CD14-positive monocyte (primary cell): ENCODE measurements at regions not wholly inside any gene's neighbourhood (a gene's known extent, or its start where the extent isn't known, plus 50 kb on each side); places are given as distances from the start of the nearest gene placed in this dataset.

ENCODE experiments used
- DNase-seq, 3 donors: peaks; one replicate each; pipeline ENCODE4 v3.0.0-alpha.2; 2011 to 2022
- H2AFZ ChIP-seq: 2 replicates; pipeline ENCODE4 v1.6.0; 2012; ENCODE audit warnings: mild to moderate bottlenecking, low read depth, low read length, inconsistent platforms; ENCODE audit not compliant: insufficient read depth, poor library complexity, severe bottlenecking
- H3K27ac ChIP-seq, 2 donors: 1 replicate in 1 of 2; 2 replicates in 1 of 2; pipeline ENCODE4 v1.5.1; 2012 to 2013; ENCODE audit warnings: low read length in 2 of 2, control low read depth in 1 of 2, inconsistent platforms in 1 of 2, low read depth in 1 of 2, mild to moderate bottlenecking in 1 of 2
- H3K27me3 ChIP-seq, 2 donors: one replicate each; pipeline versions ENCODE4 v1.6.0 to v1.6.1; 2011 to 2013; ENCODE audit warnings: low read length in 2 of 2; ENCODE audit not compliant: control insufficient read depth in 2 of 2, insufficient read depth in 2 of 2
- H3K36me3 ChIP-seq, 2 donors: replicated peaks in 1 of 2; 1 replicate in 1 of 2; 2 replicates in 1 of 2; pipeline versions ENCODE4 v1.5.1 to v1.6.1; 2012 to 2013; ENCODE audit warnings: low read length in 2 of 2, control low read depth in 1 of 2, inconsistent platforms in 1 of 2, mild to moderate bottlenecking in 1 of 2; ENCODE audit not compliant: insufficient read depth in 2 of 2, control insufficient read depth in 1 of 2
- H3K4me1 ChIP-seq, 2 donors: 1 replicate in 1 of 2; 2 replicates in 1 of 2; pipeline versions ENCODE4 v1.5.1 to v1.6.1; 2012 to 2013; ENCODE audit warnings: low read length in 2 of 2, control low read depth in 1 of 2, inconsistent platforms in 1 of 2, mild to moderate bottlenecking in 1 of 2, moderate library complexity in 1 of 2; ENCODE audit not compliant: insufficient read depth in 2 of 2, control insufficient read depth in 1 of 2
- H3K4me2 ChIP-seq: replicated peaks from 2 replicates; pipeline ENCODE3; 2012; ENCODE audit warnings: low read length, moderate library complexity, mild to moderate bottlenecking; ENCODE audit not compliant: poor library complexity, severe bottlenecking; ENCODE audit errors: extremely low read depth
- H3K4me3 ChIP-seq, 3 experiments: fragments of 200-600 bp in 1 of 3; sonication (generic) in 1 of 3; replicated peaks in 1 of 3; 1 replicate in 2 of 3; 2 replicates in 1 of 3; pipeline ENCODE4 v1.5.1; 2011 to 2013; ENCODE audit warnings: low read length in 3 of 3, mild to moderate bottlenecking in 3 of 3, control low read depth in 2 of 3, low read depth in 2 of 3, inconsistent platforms in 1 of 3, moderate library complexity in 1 of 3
- H3K79me2 ChIP-seq: 2 replicates; pipeline ENCODE4 v1.6.0; 2012; ENCODE audit warnings: mild to moderate bottlenecking, control low read depth, inconsistent platforms, low read length, moderate library complexity; ENCODE audit not compliant: insufficient read depth
- H3K9ac ChIP-seq: 2 replicates; pipeline ENCODE4 v1.6.0; 2017; ENCODE audit warnings: low read length, mild to moderate bottlenecking; ENCODE audit not compliant: insufficient read depth, poor library complexity, severe bottlenecking
- H3K9me3 ChIP-seq, 2 donors: replicated peaks in 1 of 2; 1 replicate in 1 of 2; 2 replicates in 1 of 2; pipeline versions ENCODE4 v1.5.1 to v1.6.1; 2012 to 2013; ENCODE audit warnings: low read length in 2 of 2, control low read depth in 1 of 2; ENCODE audit not compliant: control insufficient read depth in 1 of 2, insufficient read depth in 1 of 2
- H4K20me1 ChIP-seq: 2 replicates; pipeline ENCODE4 v1.6.0; 2012; ENCODE audit warnings: mild to moderate bottlenecking, low read length, control low read depth, moderate library complexity; ENCODE audit not compliant: insufficient read depth
- H3K27ac Mint-ChIP-seq, 7 donors: one replicate each; pipeline ENCODE4 v1.8.0; 2020; ENCODE audit warnings: mild to moderate bottlenecking in 7 of 7, mixed read lengths in 7 of 7, moderate library complexity in 6 of 7, inconsistent platforms in 2 of 7
- H3K27me3 Mint-ChIP-seq, 3 donors: one replicate each; pipeline ENCODE4 v1.8.0; 2021 to 2022; ENCODE audit warnings: low read depth in 3 of 3, mild to moderate bottlenecking in 3 of 3, mixed read lengths in 3 of 3, moderate library complexity in 3 of 3, inconsistent platforms in 1 of 3
- H3K36me3 Mint-ChIP-seq, 2 donors: one replicate each; pipeline ENCODE4 v1.8.0; 2020; ENCODE audit warnings: mixed read lengths in 2 of 2, inconsistent platforms in 1 of 2, mild to moderate bottlenecking in 1 of 2
- H3K4me1 Mint-ChIP-seq: one replicate; pipeline ENCODE4 v1.8.0; 2020; ENCODE audit warnings: mild to moderate bottlenecking, mixed read lengths
- H3K4me3 Mint-ChIP-seq, 2 donors: one replicate each; pipeline ENCODE4 v1.8.0; 2020; ENCODE audit warnings: mild to moderate bottlenecking in 2 of 2, mixed read lengths in 2 of 2, moderate library complexity in 1 of 2
- H3K9me3 Mint-ChIP-seq, 7 donors: one replicate each; pipeline ENCODE4 v1.8.0; 2020 to 2022; ENCODE audit warnings: mixed read lengths in 7 of 7, mild to moderate bottlenecking in 6 of 7, moderate library complexity in 6 of 7, inconsistent platforms in 2 of 7
- CTCF ChIP-seq: fragments of 200-600 bp; IDR thresholded peaks from one replicate; pipeline ENCODE4 v1.8.0; 2022; ENCODE audit warnings: antibody characterized with exemption, mild to moderate bottlenecking
- WGBS: methylation state at CpG from one replicate; pipeline ENCODE4 v1.1.5; 2013; ENCODE audit warnings: missing lambda C conversion rate; ENCODE audit not compliant: insufficient coverage; 5-methylcytosine and 5-hydroxymethylcytosine counted together
- intact Hi-C, 2 donors: fragments of 100-400 bp; cut with micrococcal nuclease; formaldehyde crosslinking; loops; one replicate each; pipeline versions ENCODE4 v1.15.0 to v1.15.1; 2023

- Histone ChIP-seq H3K9me3 (peaks cover 0 to 3% of the 10 kb centered on the region in 2 donors), H3K79me2 (no peaks in the 10 kb centered on the region), H2AFZ (no peak overlapping the region), H3K4me2 (no peak overlapping the region), H3K36me3 (no peaks in the 10 kb centered on the region), H3K27ac (no peak overlapping the region), H4K20me1 (no peaks in the 10 kb centered on the region), H3K4me3 (no peak overlapping the region), H3K9ac (no peak overlapping the region), H3K4me1 (no peaks in the 10 kb centered on the region), H3K27me3 (no peaks in the 10 kb centered on the region)
- peaks cover 0 to 7% (median 4%) of the 10 kb centered on the region in 7 donors for H3K9me3 Mint-ChIP-seq
- no peak for DNase-seq
- no peak for TF ChIP-seq CTCF
- no peak overlapping the region for H3K4me3 Mint-ChIP-seq
- H3K4me1 Mint-ChIP-seq = no peaks in the 10 kb centered on the region
- no peaks in the 10 kb centered on the region for H3K36me3 Mint-ChIP-seq
- intact Hi-C loops = no loop called here
- no peak overlapping the region for H3K27ac Mint-ChIP-seq
- no CpG with 5 or more reads among the region's 1 CpG for WGBS
- H3K27me3 Mint-ChIP-seq = no peaks in the 10 kb centered on the region
Observed at GRCh38 chr4:60266505-60266904, 933.6 kb upstream of the ADGRL3 start.

GRCh38 chr4:60296386-60296785, 903.7 kb upstream of the ADGRL3 start:
- no peaks in the 10 kb centered on the region for H3K36me3 Mint-ChIP-seq
- H3K4me3 ChIP-seq = no peak overlapping the region
- H3K9me3 ChIP-seq = peaks cover 4 to 8% of the 10 kb centered on the region in 2 donors
- DNase-seq = no peak
- no CpG with 5 or more reads among the region's 2 CpGs for WGBS
- no peaks in the 10 kb centered on the region for H3K27me3 Mint-ChIP-seq
- no peaks in the 10 kb centered on the region for H3K4me1 ChIP-seq
- no peak overlapping the region for H3K9ac ChIP-seq
- no peaks in the 10 kb centered on the region for H4K20me1 ChIP-seq
- no peak overlapping the region for H3K27ac Mint-ChIP-seq
- H3K27ac ChIP-seq = no peak overlapping the region
- no peaks in the 10 kb centered on the region for H3K27me3 ChIP-seq
- no peaks in the 10 kb centered on the region for H3K79me2 ChIP-seq
- TF ChIP-seq CTCF = no peak
- H3K4me3 Mint-ChIP-seq = no peak overlapping the region
- no peak overlapping the region for H3K4me2 ChIP-seq
- H3K9me3 Mint-ChIP-seq = peaks cover 0 to 5% (median 2%) of the 10 kb centered on the region in 7 donors
- no peaks in the 10 kb centered on the region for H3K36me3 ChIP-seq
- H3K4me1 Mint-ChIP-seq = no peaks in the 10 kb centered on the region
- intact Hi-C loops = no loop called here
- no peak overlapping the region for H2AFZ ChIP-seq
